HTR-8/SVneo (cell line): ENCODE measurements at regions not wholly inside any gene's neighbourhood (a gene's known extent, or its start where the extent isn't known, plus 50 kb on each side); places are given as distances from the start of the nearest gene placed in this dataset.

ENCODE experiments used
- DNase-seq: peaks from one replicate; pipeline ENCODE4 v3.0.0; 2011; ENCODE audit warnings: low spot score, mixed read lengths; ENCODE audit not compliant: insufficient read length
- FAIRE-seq: peaks from 2 replicates; lab custom pipeline; 2011; peaks lifted over from hg19 to GRCh38; lab: Jason Lieb, UNC

DNA sequence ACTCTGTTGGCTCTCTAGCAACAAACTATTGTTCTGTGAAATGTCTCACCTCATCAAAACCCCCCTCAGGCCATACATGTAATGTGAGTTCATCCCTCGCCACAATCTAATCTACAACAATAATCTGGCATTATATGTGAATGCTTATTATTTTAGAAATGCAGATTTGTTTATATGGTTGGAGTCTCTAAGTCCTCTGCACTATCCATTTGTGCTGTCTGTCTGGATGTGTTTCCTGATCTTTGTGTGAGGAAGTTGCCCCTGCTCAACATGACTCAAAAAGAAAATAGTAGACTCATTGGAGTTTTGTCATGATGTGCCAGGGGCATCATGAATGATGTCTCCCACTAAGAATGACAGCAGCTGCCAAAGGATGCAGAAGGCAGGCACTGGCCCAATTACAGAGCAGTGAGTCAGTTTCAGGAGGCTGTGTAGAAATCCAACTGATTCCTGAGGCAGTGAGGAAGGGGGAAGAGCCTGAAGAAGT is 161.6 kb upstream of the PDZRN3 start:
- DNase-seq (no peak), FAIRE-seq (no peak)

- DNase-seq (no peak), FAIRE-seq (no peak)
Measured at GRCh38 chr3:73784686-73785392, 160.1 kb upstream of the PDZRN3 start.

DNA sequence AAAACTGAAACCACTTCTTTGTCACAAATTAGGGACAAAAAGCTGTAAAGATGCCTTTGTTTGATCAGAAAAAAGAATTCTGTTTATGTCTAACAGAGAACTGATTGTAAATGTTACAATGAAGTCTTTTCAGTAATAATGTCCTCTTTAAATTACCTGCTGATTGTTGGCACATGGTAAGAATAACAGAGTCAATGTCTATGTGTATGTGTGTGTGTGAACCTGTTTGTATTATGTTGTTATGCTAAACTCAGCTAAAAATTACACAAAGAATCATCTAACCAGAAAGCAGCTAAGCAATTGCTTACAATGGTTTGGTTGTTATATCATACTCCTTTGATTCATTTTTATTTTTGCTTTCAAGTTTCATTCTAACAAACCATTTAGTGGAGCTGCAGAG is 159.1 kb upstream of the PDZRN3 start:
- FAIRE-seq (no peak), DNase-seq (no peak)

GRCh38 chr3:73781541-73781940 is 156.8 kb upstream of the PDZRN3 start:
- FAIRE-seq = no peak
- no peak for DNase-seq

DNA sequence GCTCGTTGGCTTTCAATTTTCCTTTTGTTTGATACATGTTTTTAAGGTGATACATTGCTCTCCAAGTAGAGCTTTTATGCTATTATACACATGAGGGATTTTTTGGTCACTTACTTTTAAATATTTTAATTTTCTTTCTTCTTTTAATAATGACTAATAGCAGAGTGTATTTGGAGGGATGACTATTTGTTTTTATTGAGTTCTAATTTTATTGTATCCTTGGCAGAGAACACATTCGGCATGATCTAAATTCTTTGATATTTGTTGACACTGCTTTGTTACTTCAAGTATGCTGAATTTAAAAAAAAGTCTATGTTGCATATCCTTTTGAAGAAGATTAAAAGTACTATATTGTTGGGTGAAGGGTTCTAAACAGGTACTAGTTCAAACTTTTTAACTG is 149.9 kb upstream of the PDZRN3 start:
- no peak for DNase-seq
- FAIRE-seq = no peak

DNA sequence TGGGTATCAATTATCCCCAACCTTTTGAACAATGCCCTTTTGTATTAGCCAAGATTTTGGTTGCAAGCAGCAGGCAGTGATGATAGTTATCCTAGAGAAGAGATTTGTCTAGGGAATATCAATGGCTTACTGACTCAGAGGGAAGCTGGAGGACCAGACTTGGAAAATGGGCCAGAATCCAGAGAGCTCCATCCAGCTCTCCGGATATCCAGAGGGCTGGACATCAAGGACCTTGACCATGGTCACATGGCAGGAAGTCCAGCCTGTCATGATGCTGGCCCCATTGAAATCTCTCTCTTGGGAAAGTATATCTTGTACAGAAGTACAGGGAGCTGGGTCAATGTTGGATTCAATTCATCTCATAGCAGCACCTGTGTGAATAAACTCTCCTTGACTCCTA is 148.5 kb upstream of the PDZRN3 start:
- FAIRE-seq = no peak
- DNase-seq = no peak

DNA sequence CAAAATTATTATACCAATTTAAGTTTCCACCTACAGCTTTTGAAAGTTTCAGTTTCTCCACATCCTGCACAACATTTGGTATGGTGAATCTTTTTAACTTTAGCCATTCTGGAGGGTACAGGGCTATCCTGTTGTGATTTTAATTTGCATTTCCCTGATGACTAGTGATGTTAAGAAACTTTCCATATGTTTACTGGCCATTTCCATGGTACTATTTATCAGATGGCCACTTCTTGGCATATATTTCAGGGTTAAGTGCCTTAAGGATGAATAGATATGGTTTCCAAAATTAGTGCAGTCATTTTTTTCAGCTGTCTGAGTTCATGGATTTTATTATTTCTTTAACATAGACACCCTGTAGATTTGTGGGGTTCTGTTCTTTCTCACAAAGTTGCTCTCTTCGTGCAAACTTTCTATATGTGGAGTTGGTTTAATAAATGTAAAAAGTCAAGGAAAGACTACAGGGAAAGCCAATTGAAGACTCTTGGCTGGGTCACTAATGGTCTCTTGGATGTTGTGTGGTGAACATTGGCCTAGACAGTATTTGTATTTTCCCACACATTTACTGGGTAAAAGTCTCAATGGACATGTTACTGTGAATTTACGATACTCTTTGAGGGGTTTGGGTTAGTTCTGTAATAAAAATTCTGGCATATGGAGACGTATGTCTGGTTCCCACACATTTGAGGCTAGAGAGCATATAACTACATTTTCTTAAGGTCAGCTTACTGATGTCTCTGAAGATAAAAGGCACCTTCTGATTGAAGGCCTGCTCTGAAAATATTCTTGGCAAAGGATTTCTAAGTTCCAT is 147.5 kb upstream of the PDZRN3 start:
- DNase-seq = no peak
- FAIRE-seq = no peak

- no peak for FAIRE-seq
- no peak for DNase-seq
Measured at GRCh38 chr3:73768524-73769308, 144.0 kb upstream of the PDZRN3 start.

GRCh38 chr3:73766599-73767381 is 142.0 kb upstream of the PDZRN3 start:
- DNase-seq (no peak), FAIRE-seq (no peak)

DNA sequence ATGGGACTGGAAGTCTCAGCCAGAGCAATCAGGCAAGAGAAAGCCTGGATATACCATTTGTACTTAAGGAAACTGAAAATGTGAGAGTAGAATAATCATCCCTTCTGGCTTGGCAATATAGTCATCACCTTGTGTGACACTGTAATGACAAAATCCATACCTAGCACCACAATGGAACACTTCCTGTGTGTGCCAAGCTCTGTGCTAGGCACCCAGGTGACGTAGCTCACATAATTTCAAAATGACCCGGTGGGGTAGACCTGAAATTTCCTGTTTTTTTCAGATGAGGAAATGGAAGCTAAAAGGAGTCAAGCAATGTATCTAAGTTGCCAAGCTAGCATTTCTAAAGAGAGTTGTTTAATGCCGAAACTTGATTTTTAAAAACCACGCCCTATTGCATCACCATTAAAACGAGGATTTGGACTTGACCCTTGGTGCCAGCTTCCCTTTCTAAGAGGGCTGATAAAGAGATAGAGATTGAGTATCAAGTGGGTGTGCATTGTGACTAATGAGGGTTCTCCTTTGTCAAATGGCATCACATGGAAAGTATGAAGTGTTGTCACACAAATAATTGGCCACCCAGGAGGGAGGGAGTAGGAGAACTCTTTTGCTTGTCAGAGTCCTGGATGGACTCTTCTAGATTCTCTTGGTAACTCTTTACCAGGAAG is 141.3 kb upstream of the PDZRN3 start:
- DNase-seq (no peak), FAIRE-seq (no peak)

- FAIRE-seq = no peak
- DNase-seq = no peak
Measured at GRCh38 chr3:73762855-73763254, 138.1 kb upstream of the PDZRN3 start.

DNA sequence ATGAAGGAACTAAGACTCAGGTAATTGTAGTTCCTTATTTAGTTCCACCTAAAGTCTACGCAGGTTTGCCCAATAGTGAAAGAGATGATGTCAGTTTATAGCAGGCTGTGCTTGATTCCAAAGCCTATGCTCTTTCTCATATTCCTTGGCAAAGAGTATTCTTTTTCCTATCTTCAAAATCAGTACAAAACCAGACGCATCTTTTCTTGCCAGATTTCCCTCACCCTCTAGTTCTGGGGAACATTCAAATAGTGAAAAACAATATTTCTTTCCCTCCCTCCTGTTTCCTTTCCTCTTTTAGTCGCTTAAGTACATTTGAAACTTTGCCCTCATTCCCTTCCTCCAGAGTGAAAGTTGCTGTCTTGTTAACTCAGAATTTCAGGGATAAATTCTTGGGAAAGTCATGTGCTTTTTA is 134.6 kb upstream of the PDZRN3 start:
- FAIRE-seq = no peak

DNA sequence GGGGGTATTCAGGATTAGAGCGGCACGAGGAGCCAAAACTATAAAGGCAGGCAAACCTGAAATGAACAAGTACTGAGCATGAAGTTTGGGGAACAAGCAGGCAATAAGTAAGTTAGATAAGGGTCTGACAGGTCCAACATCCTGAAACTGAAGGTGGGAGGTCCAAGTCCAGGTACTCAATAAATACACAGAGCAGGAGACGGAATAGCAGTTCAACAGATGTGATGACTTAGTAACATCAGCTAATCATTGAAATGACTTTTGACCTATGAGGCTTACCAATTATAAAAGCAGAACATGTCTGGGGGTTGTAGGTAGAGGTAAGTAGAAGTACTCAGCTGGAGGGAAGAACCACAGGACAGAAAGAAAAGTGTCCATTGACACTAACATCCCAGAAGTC is 132.8 kb upstream of the PDZRN3 start:
- DNase-seq = no peak
- FAIRE-seq = no peak

More for the DNA sequence above, 134.6 kb upstream of the PDZRN3 start:
- no peak for DNase-seq

- no peak for FAIRE-seq
- DNase-seq = no peak
Measured at GRCh38 chr3:73753985-73754384, 129.2 kb upstream of the PDZRN3 start.

GRCh38 chr3:73752338-73752737 is 127.6 kb upstream of the PDZRN3 start:
- FAIRE-seq (no peak), DNase-seq (no peak)

DNA sequence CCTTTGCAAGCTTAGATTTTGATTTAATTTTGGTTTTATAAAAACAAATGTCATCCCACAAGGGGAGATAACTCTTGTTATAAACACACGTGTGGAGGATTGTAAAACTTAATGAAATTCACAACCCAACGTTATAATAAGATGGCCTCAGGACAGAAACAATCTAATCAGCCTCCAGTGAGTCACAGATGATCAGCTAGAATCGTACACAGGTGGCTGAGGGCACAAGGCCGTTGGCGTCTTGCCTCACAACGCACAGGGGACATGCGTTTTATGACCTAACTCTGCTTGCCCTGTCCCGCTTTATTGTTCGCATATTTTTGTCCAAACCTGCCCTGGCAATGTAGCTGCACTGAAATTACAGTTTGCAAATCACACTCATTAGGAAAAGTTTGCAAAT is 121.9 kb upstream of the PDZRN3 start:
- DNase-seq (no peak), FAIRE-seq (no peak)

- DNase-seq = no peak
- FAIRE-seq = no peak
Measured at GRCh38 chr3:73745526-73746191, 120.9 kb upstream of the PDZRN3 start.

DNA sequence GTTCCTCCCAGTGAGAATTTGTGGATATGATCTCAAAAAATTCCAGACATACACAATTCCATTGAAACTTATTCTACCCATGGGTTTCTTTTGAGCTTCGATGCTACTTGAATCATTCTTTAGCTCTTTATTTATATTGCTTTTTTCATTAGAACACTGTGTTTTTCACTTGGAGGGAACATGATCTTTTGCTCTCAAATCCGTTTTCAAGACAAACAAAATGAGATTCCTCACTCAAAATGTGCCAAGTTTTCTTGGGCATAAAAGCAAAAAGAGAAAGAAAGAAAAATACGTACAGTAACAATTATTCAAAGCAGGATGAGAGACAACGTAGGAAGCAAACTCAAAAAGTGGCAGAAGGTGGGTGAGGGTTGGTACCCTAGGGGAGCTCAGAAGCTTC is 118.8 kb upstream of the PDZRN3 start:
- DNase-seq (no peak), FAIRE-seq (no peak)
